ENCODE measurements at regions not wholly inside any gene's neighbourhood (a gene's known extent, or its start where the extent isn't known, plus 50 kb on each side); places are given as distances from the start of the nearest gene placed in this dataset.
"Not testable (repeated sequence)": the region's sequence is repeated elsewhere in the genome, so short reads cannot be mapped to it uniquely, and the experiment has no call there.

GRCh38 chr18:76604108-76604934, 109.3 kb upstream of the ZNF516 start:
- no peak overlapping the region for H3K27ac ChIP-seq (ENCODE audit: low read length)
- H3K36me3 ChIP-seq (ENCODE audit: control insufficient read depth in 2 of 2, insufficient read depth in 2 of 2, low read length in 2 of 2): no peaks in the 10 kb centered on the region
- H3K9ac ChIP-seq (ENCODE audit: low read length in 2 of 2): no peak overlapping the region
- H3K4me1 ChIP-seq (ENCODE audit: control insufficient read depth, insufficient read depth, low read length): no peaks in the 10 kb centered on the region
- H3K4me3 ChIP-seq (ENCODE audit: low read length in 2 of 2): no peak overlapping the region
- peaks cover 0 to 5% of the 10 kb centered on the region in 2 donors for H3K27me3 ChIP-seq (ENCODE audit: control insufficient read depth in 1 of 2, insufficient read depth in 2 of 2, low read length in 2 of 2)
- no peaks in the 10 kb centered on the region for H3K9me3 ChIP-seq (ENCODE audit: control insufficient read depth in 2 of 2, low read length in 2 of 2)

- H3K27ac ChIP-seq (ENCODE audit: low read length): no peak overlapping the region
- H3K36me3 ChIP-seq (ENCODE audit: control insufficient read depth in 2 of 2, insufficient read depth in 2 of 2, low read length in 2 of 2): no peaks in the 10 kb centered on the region
- H3K9ac ChIP-seq (ENCODE audit: low read length in 2 of 2): no peak overlapping the region
- H3K4me1 ChIP-seq (ENCODE audit: control insufficient read depth, insufficient read depth, low read length): no peaks in the 10 kb centered on the region
- H3K9me3 ChIP-seq (ENCODE audit: control insufficient read depth in 2 of 2, low read length in 2 of 2): no peaks in the 10 kb centered on the region
- no peak overlapping the region for H3K4me3 ChIP-seq (ENCODE audit: low read length in 2 of 2)
- H3K27me3 ChIP-seq (ENCODE audit: control insufficient read depth in 1 of 2, insufficient read depth in 2 of 2, low read length in 2 of 2): peaks cover 0 to 3% of the 10 kb centered on the region in 2 donors
These were observed 107.1 kb upstream of the ZNF516 start for GRCh38 chr18:76602191-76602590.

- H3K9me3 ChIP-seq (ENCODE audit: control insufficient read depth in 2 of 2, low read length in 2 of 2); H3K4me1 ChIP-seq (ENCODE audit: control insufficient read depth, insufficient read depth, low read length); H3K9ac ChIP-seq (ENCODE audit: low read length in 2 of 2); H3K4me3 ChIP-seq (ENCODE audit: low read length in 2 of 2); H3K36me3 ChIP-seq (ENCODE audit: control insufficient read depth in 2 of 2, insufficient read depth in 2 of 2, low read length in 2 of 2); H3K27me3 ChIP-seq (ENCODE audit: control insufficient read depth in 1 of 2, insufficient read depth in 2 of 2, low read length in 2 of 2); H3K27ac ChIP-seq (ENCODE audit: low read length): not testable (repeated sequence)
These were observed 105.0 kb upstream of the ZNF516 start for GRCh38 chr18:76600076-76600475.

DNA sequence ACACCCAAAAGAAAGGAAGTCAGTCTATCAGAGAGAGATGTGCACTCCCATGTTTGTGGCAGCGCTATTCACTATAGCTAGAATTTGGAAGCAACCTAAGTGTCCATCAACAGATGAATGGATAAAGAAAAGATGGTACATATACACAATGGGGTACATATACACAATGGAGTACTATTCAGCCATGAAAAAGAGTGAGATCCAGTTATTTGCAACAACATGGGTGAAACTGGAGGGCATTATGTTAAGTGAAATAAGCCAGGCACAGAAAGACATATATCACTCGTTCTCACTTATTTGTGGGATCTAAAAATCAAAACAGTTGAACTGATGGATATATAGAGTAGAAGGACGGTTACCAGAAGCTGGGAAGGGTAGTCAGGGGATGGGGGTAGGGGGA, 99.9 kb upstream of the ZNF516 start:
- no peak overlapping the region for H3K4me3 ChIP-seq (ENCODE audit: low read length in 2 of 2)

DNA sequence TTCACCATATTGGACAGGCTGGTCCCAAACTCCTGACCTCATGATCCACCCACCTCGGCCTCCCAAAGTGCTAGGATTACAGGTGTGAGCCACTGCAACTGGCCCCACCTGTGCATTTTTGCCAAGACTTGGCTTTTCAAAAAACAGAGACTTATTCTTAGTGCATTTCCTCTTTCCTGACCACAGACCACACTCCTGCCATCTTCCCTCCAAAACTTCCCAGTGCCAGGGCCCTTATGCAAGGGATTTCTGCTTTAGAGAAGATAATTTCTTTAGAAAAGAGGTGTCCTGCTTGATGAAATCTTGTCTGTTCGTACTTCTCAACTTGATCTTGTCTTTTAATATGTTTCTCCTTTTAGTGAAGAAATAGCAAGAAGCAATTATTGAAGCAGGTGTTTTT, 98.8 kb upstream of the ZNF516 start:
- no peaks in the 10 kb centered on the region for H3K4me1 ChIP-seq (ENCODE audit: control insufficient read depth, insufficient read depth, low read length)
- H3K36me3 ChIP-seq (ENCODE audit: control insufficient read depth in 2 of 2, insufficient read depth in 2 of 2, low read length in 2 of 2): no peaks in the 10 kb centered on the region
- H3K27me3 ChIP-seq (ENCODE audit: control insufficient read depth in 1 of 2, insufficient read depth in 2 of 2, low read length in 2 of 2): peaks cover 0 to 7% of the 10 kb centered on the region in 2 donors
- no peak overlapping the region for H3K9ac ChIP-seq (ENCODE audit: low read length in 2 of 2)
- H3K27ac ChIP-seq (ENCODE audit: low read length): no peak overlapping the region
- H3K4me3 ChIP-seq (ENCODE audit: low read length in 2 of 2): no peak overlapping the region
- no peaks in the 10 kb centered on the region for H3K9me3 ChIP-seq (ENCODE audit: control insufficient read depth in 2 of 2, low read length in 2 of 2)

More for the DNA sequence above, 99.9 kb upstream of the ZNF516 start:
- Histone ChIP-seq H3K9ac (ENCODE audit: low read length in 2 of 2) (no peak overlapping the region), H3K9me3 (ENCODE audit: control insufficient read depth in 2 of 2, low read length in 2 of 2) (no peaks in the 10 kb centered on the region), H3K27ac (ENCODE audit: low read length) (no peak overlapping the region), H3K36me3 (ENCODE audit: control insufficient read depth in 2 of 2, insufficient read depth in 2 of 2, low read length in 2 of 2) (no peaks in the 10 kb centered on the region), H3K27me3 (ENCODE audit: control insufficient read depth in 1 of 2, insufficient read depth in 2 of 2, low read length in 2 of 2) (peaks cover 0 to 7% of the 10 kb centered on the region in 2 donors), H3K4me1 (ENCODE audit: control insufficient read depth, insufficient read depth, low read length) (no peaks in the 10 kb centered on the region)

DNA sequence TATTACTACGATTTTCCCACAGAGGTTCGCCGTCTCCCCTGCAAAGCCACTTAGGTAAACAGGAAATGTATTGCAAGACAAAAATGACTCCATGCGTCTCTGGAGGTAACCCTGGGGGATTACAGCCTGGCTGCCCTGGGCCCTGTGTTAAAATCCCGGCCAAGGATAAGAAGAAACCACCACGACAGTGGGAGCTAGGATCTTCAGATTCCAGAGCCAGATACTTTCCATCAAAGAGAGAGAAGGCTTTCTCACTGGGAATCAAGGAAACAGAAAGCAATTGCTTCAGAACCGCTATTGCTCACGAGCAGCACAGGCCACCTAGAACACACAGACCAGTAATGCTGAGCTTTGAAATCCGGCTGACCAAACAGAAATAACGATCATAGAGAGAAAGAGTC, 97.9 kb upstream of the ZNF516 start:
- H3K27me3 ChIP-seq (ENCODE audit: control insufficient read depth in 1 of 2, insufficient read depth in 2 of 2, low read length in 2 of 2): peaks cover 0 to 7% of the 10 kb centered on the region in 2 donors
- no peaks in the 10 kb centered on the region for H3K4me1 ChIP-seq (ENCODE audit: control insufficient read depth, insufficient read depth, low read length)
- no peaks in the 10 kb centered on the region for H3K9me3 ChIP-seq (ENCODE audit: control insufficient read depth in 2 of 2, low read length in 2 of 2)
- no peaks in the 10 kb centered on the region for H3K36me3 ChIP-seq (ENCODE audit: control insufficient read depth in 2 of 2, insufficient read depth in 2 of 2, low read length in 2 of 2)
- no peak overlapping the region for H3K27ac ChIP-seq (ENCODE audit: low read length)
- H3K9ac ChIP-seq (ENCODE audit: low read length in 2 of 2): no peak overlapping the region
- no peak overlapping the region for H3K4me3 ChIP-seq (ENCODE audit: low read length in 2 of 2)

GRCh38 chr18:76592096-76592495, 97.1 kb upstream of the ZNF516 start:
- Histone ChIP-seq H3K4me3 (ENCODE audit: low read length in 2 of 2) (no peak overlapping the region), H3K27me3 (ENCODE audit: control insufficient read depth in 1 of 2, insufficient read depth in 2 of 2, low read length in 2 of 2) (peaks cover 0 to 7% of the 10 kb centered on the region in 2 donors), H3K9me3 (ENCODE audit: control insufficient read depth in 2 of 2, low read length in 2 of 2) (no peaks in the 10 kb centered on the region), H3K4me1 (ENCODE audit: control insufficient read depth, insufficient read depth, low read length) (no peaks in the 10 kb centered on the region), H3K27ac (ENCODE audit: low read length) (no peak overlapping the region), H3K9ac (ENCODE audit: low read length in 2 of 2) (no peak overlapping the region), H3K36me3 (ENCODE audit: control insufficient read depth in 2 of 2, insufficient read depth in 2 of 2, low read length in 2 of 2) (no peaks in the 10 kb centered on the region)

- Histone ChIP-seq H3K4me1 (ENCODE audit: control insufficient read depth, insufficient read depth, low read length) (no peaks in the 10 kb centered on the region), H3K27me3 (ENCODE audit: control insufficient read depth in 1 of 2, insufficient read depth in 2 of 2, low read length in 2 of 2) (peaks cover 0 to 7% of the 10 kb centered on the region in 2 donors), H3K9ac (ENCODE audit: low read length in 2 of 2) (no peak overlapping the region), H3K36me3 (ENCODE audit: control insufficient read depth in 2 of 2, insufficient read depth in 2 of 2, low read length in 2 of 2) (no peaks in the 10 kb centered on the region), H3K4me3 (ENCODE audit: low read length in 2 of 2) (no peak overlapping the region), H3K9me3 (ENCODE audit: control insufficient read depth in 2 of 2, low read length in 2 of 2) (no peaks in the 10 kb centered on the region), H3K27ac (ENCODE audit: low read length) (no peak overlapping the region)
These were observed 94.8 kb upstream of the ZNF516 start for GRCh38 chr18:76589866-76590265.

DNA sequence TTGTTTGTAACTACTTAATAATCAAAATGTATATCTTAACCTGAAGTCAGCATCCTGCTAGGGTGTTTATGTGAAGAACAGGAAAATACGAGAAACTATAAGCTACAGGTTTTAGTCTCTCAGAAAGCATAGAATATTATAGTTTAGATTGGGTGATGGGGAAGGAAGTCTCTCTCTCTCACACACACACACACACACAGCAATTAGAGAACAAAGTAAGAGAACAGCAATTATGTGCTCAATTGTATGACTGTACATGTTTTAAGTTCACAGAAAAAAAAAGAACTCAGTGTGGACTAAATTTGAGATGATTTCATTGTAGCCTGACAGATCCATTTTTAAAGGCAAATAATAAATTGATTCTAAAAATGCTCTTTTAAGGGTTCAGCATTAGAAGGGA, 94.3 kb upstream of the ZNF516 start:
- H3K9ac ChIP-seq (ENCODE audit: low read length in 2 of 2): no peak overlapping the region
- no peaks in the 10 kb centered on the region for H3K9me3 ChIP-seq (ENCODE audit: control insufficient read depth in 2 of 2, low read length in 2 of 2)
- H3K4me3 ChIP-seq (ENCODE audit: low read length in 2 of 2): peak overlapping the region in 1 of 2 donors; percentile 71
- no peak overlapping the region for H3K27ac ChIP-seq (ENCODE audit: low read length)
- H3K36me3 ChIP-seq (ENCODE audit: control insufficient read depth in 2 of 2, insufficient read depth in 2 of 2, low read length in 2 of 2): no peaks in the 10 kb centered on the region
- peaks cover 0 to 7% of the 10 kb centered on the region in 2 donors for H3K27me3 ChIP-seq (ENCODE audit: control insufficient read depth in 1 of 2, insufficient read depth in 2 of 2, low read length in 2 of 2)
- no peaks in the 10 kb centered on the region for H3K4me1 ChIP-seq (ENCODE audit: control insufficient read depth, insufficient read depth, low read length)

DNA sequence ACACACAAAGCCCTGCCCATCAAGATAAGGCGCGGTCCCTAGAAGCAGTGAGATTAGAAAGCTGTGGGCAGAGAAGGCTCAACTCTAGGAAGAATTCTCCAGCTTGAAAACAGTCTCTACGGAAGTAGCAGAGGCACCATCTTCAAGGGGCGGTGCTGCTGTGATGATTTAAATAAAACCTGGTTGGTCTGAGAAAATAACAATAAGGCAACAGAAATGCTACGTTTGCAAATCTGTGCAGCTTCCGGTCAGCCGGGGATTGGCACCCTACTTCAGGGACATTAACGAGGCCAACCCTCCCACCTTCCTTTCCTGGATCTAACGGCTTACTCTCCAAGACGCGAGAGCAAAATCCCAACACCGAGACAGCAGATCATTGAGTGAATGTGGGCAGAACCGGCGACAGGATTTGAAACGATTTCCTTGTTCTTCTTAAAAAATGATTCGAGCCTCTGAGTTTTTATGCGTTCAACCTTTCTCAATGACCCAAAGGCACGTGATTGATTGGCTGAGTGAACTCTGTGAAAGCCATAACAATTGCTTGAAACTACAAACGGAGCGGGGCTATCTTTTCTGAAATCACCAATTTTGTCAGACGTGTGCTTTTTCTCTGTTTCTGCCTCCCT, 93.7 kb upstream of the ZNF516 start:
- no peaks in the 10 kb centered on the region for H3K4me1 ChIP-seq (ENCODE audit: control insufficient read depth, insufficient read depth, low read length)
- peaks cover 0 to 7% of the 10 kb centered on the region in 2 donors for H3K27me3 ChIP-seq (ENCODE audit: control insufficient read depth in 1 of 2, insufficient read depth in 2 of 2, low read length in 2 of 2)
- H3K9ac ChIP-seq (ENCODE audit: low read length in 2 of 2): peak overlapping the region; percentile 10 to 37
- no peaks in the 10 kb centered on the region for H3K9me3 ChIP-seq (ENCODE audit: control insufficient read depth in 2 of 2, low read length in 2 of 2)
- no peaks in the 10 kb centered on the region for H3K36me3 ChIP-seq (ENCODE audit: control insufficient read depth in 2 of 2, insufficient read depth in 2 of 2, low read length in 2 of 2)
- peak overlapping the region; percentile 38 to 71 for H3K4me3 ChIP-seq (ENCODE audit: low read length in 2 of 2)
- no peak overlapping the region for H3K27ac ChIP-seq (ENCODE audit: low read length)

DNA sequence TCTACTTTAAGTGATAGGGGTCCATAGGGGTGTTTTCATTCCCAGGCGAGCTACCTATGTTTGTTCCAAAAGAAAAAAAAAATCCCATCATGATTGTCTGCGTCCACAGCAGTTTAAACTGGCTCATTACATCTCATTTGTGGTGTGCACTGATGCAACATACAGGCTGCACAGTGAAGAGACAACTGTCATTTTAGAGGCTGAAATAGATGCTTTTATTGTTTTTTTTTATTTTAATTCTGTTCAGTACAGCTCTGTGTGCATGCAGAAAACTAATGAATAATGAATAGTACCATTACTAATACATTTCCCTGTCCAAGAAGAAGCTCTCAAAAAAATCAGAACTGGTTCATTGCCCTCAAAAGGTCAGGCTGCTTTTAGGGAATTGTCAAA, 92.8 kb upstream of the ZNF516 start:
- Histone ChIP-seq H3K4me3 (ENCODE audit: low read length in 2 of 2) (no peak overlapping the region), H3K4me1 (ENCODE audit: control insufficient read depth, insufficient read depth, low read length) (no peaks in the 10 kb centered on the region), H3K36me3 (ENCODE audit: control insufficient read depth in 2 of 2, insufficient read depth in 2 of 2, low read length in 2 of 2) (no peaks in the 10 kb centered on the region), H3K27me3 (ENCODE audit: control insufficient read depth in 1 of 2, insufficient read depth in 2 of 2, low read length in 2 of 2) (peaks cover 0 to 5% of the 10 kb centered on the region in 2 donors), H3K9ac (ENCODE audit: low read length in 2 of 2) (no peak overlapping the region), H3K27ac (ENCODE audit: low read length) (no peak overlapping the region), H3K9me3 (ENCODE audit: control insufficient read depth in 2 of 2, low read length in 2 of 2) (no peaks in the 10 kb centered on the region)
